Activated CD8-positive, alpha-beta T cell treated with anti-CD3 and anti-CD28 coated beads for 36 hours (primary cell): ENCODE measurements at regions not wholly inside any gene's neighbourhood (a gene's known extent, or its start where the extent isn't known, plus 50 kb on each side); places are given as distances from the start of the nearest gene placed in this dataset.

Experiments used
- ATAC-seq: fragments of 200-7000 bp; cut with Tn5 transposase; one replicate; pipeline ENCODE4 v1.10.0; 2021; ENCODE audit warnings: mild to moderate bottlenecking, moderate library complexity
- CTCF ChIA-PET: fragments of 350-600 bp; sonication (Branson Sonifier 250); formaldehyde crosslinking; loops from one replicate; lab custom pipeline; 2021; ENCODE audit warnings: antibody characterized with exemption; lab: Charles Lee
- POLR2A ChIA-PET: fragments of 350-600 bp; sonication (Branson Sonifier 250); formaldehyde crosslinking; loops from one replicate; lab custom pipeline; 2021; ENCODE audit warnings: antibody characterized with exemption; lab: Charles Lee
- DNase-seq: peaks from one replicate; pipeline ENCODE4 v3.0.0-alpha.2; 2020
- H3K27ac Mint-ChIP-seq: one replicate; pipeline ENCODE4 v1.8.0; 2021; ENCODE audit warnings: mild to moderate bottlenecking, mixed read lengths
- H3K27me3 Mint-ChIP-seq: one replicate; pipeline ENCODE4 v1.8.0; 2021; ENCODE audit warnings: mixed read lengths
- H3K36me3 Mint-ChIP-seq: one replicate; pipeline ENCODE4 v1.8.0; 2021; ENCODE audit warnings: low read depth, mixed read lengths
- H3K4me1 Mint-ChIP-seq: one replicate; pipeline ENCODE4 v1.8.0; 2021; ENCODE audit warnings: low read depth, mixed read lengths
- H3K4me3 Mint-ChIP-seq: one replicate; pipeline ENCODE4 v1.8.0; 2021; ENCODE audit warnings: mild to moderate bottlenecking, moderate library complexity, mixed read lengths
- H3K9me3 Mint-ChIP-seq: one replicate; pipeline ENCODE4 v1.8.0; 2021; ENCODE audit warnings: mixed read lengths
- CTCF ChIP-seq: fragments of 200-600 bp; IDR thresholded peaks from one replicate; pipeline ENCODE4 v1.8.0; 2022; ENCODE audit warnings: antibody characterized with exemption, mild to moderate bottlenecking
- intact Hi-C: fragments of 100-400 bp; cut with micrococcal nuclease; formaldehyde crosslinking; loops from one replicate; pipeline ENCODE4 v1.10.0; 2022

DNA sequence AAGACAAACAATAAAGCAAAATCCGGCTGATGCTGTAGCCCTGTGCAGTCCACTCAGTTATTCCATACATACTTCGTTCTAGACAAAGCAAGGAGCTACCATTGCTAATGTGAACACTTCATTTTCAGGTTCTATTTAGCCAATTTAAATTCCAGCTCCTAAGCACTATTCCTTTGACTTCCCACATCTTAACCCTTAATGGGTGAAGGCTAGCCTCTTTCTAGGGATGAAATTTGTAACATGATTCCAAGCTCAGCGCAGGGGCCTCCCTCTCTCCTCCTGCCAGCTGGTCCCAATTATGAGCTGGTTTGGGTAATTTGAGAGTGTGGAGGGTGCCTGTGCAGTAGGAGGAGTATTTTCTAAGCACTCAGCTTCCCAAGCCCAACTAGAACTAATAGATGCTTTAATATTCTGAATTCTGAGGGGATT lies 53.9 kb upstream of the PTGFRN start:
- Mint-ChIP-seq H3K9me3 (no peaks in the 10 kb centered on the region), H3K27ac (no peak overlapping the region), H3K4me1 (peaks cover 16% of the 10 kb centered on the region), H3K4me3 (no peak overlapping the region), H3K27me3 (no peaks in the 10 kb centered on the region), H3K36me3 (no peaks in the 10 kb centered on the region)
- ChIA-PET POLR2A (interaction anchor here (0.8 to 0.9 kb wide), 2 partner anchors 22 to 118 kb away, joined by 3 read pairs; no protein-coding TSS in a partner anchor), CTCF (interaction anchor here (0.7 to 3.0 kb wide), 9 partner anchors 12 to 370 kb away, joined by 3 to 10 read pairs (median 5); no protein-coding TSS in a partner anchor)
- intact Hi-C loops = no loop called here
- ATAC-seq (no peak), DNase-seq (no peak)
- no peak for TF ChIP-seq CTCF

- intact Hi-C loops = no loop called here
- H3K27me3 Mint-ChIP-seq = no peaks in the 10 kb centered on the region
- H3K27ac Mint-ChIP-seq = no peak overlapping the region
- H3K4me3 Mint-ChIP-seq = no peak overlapping the region
- DNase-seq (no peak), ATAC-seq (no peak)
- no peaks in the 10 kb centered on the region for H3K36me3 Mint-ChIP-seq
- no peaks in the 10 kb centered on the region for H3K9me3 Mint-ChIP-seq
- peaks cover 16% of the 10 kb centered on the region for H3K4me1 Mint-ChIP-seq
- no peak for TF ChIP-seq CTCF
- ChIA-PET POLR2A (interaction anchor here (0.8 to 0.9 kb wide), 2 partner anchors 22 to 119 kb away, joined by 3 read pairs; no protein-coding TSS in a partner anchor), CTCF (interaction anchor here (0.7 to 3.0 kb wide), 8 partner anchors 12 to 370 kb away, joined by 3 to 10 read pairs (median 4); no protein-coding TSS in a partner anchor)
Measured at GRCh38 chr1:116856312-116856711, 53.4 kb upstream of the PTGFRN start.

DNA sequence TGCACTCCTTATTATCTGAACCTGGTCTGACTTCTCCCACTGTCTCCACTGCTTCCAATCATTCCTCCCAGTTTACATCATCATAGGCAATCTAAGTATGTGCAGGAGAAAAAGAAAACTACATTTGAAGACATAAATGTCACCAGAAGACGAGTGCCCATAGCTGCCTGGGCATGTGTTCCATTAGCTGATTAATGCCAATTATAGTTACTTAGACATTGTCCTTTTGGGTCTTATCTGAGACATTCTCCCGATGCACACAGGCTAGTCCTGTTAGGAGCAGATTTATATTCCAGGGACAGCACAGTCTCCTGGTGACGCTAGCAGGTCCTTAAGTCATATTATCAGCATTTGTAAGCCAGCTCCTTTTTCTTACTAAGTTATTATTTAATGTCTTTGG lies 52.6 kb upstream of the PTGFRN start:
- POLR2A ChIA-PET = interaction anchor here (1.1 kb wide), 1 partner anchor 22 kb away, joined by 3 read pairs; no protein-coding TSS in a partner anchor
- no peak for TF ChIP-seq CTCF
- intact Hi-C loops = no loop called here

More for the DNA sequence above, 52.6 kb upstream of the PTGFRN start:
- H3K27me3 Mint-ChIP-seq = no peaks in the 10 kb centered on the region
- CTCF ChIA-PET = interaction anchor here (0.8 to 3.0 kb wide), 4 partner anchors 20 to 272 kb away, joined by 3 to 10 read pairs (median 4); no protein-coding TSS in a partner anchor
- H3K36me3 Mint-ChIP-seq = no peaks in the 10 kb centered on the region
- DNase-seq (no peak), ATAC-seq (no peak)
- H3K9me3 Mint-ChIP-seq = no peaks in the 10 kb centered on the region
- H3K4me3 Mint-ChIP-seq = no peak overlapping the region
- H3K27ac Mint-ChIP-seq = no peak overlapping the region
- H3K4me1 Mint-ChIP-seq = peaks cover 16% of the 10 kb centered on the region
